Esophagus muscularis mucosa (tissue), 3 donors: ENCODE measurements at regions not wholly inside any gene's neighbourhood (a gene's known extent, or its start where the extent isn't known, plus 50 kb on each side); places are given as distances from the start of the nearest gene placed in this dataset.
"Not testable (repeated sequence)": the region's sequence is repeated elsewhere in the genome, so short reads cannot be mapped to it uniquely, and the experiment has no call there.

ENCODE experiments used
- POLR2A ChIP-seq: fragments of 450-650 bp; IDR thresholded peaks from one replicate; pipeline ENCODE4 v1.6.1; 2017; ENCODE audit warnings: antibody characterized with exemption, moderate library complexity, mild to moderate bottlenecking, low read depth
- TF ChIP-seq, protein P1 (sequence below), 3 experiments: fragments of 200-600 bp in 2 of 3; fragments of 450-650 bp in 1 of 3; sonication (generic) in 2 of 3; IDR thresholded peaks; one replicate each; pipeline ENCODE4 v1.5.1; 2017 to 2019; ENCODE audit warnings: antibody characterized with exemption in 3 of 3, mild to moderate bottlenecking in 2 of 3, moderate library complexity in 1 of 3

GRCh38 chr2:110317377-110317776 is 105.0 kb upstream of the MTLN start:
- TF ChIP-seq POLR2A = not testable (repeated sequence)
- TF ChIP-seq, protein P1, sequence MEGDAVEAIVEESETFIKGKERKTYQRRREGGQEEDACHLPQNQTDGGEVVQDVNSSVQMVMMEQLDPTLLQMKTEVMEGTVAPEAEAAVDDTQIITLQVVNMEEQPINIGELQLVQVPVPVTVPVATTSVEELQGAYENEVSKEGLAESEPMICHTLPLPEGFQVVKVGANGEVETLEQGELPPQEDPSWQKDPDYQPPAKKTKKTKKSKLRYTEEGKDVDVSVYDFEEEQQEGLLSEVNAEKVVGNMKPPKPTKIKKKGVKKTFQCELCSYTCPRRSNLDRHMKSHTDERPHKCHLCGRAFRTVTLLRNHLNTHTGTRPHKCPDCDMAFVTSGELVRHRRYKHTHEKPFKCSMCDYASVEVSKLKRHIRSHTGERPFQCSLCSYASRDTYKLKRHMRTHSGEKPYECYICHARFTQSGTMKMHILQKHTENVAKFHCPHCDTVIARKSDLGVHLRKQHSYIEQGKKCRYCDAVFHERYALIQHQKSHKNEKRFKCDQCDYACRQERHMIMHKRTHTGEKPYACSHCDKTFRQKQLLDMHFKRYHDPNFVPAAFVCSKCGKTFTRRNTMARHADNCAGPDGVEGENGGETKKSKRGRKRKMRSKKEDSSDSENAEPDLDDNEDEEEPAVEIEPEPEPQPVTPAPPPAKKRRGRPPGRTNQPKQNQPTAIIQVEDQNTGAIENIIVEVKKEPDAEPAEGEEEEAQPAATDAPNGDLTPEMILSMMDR (IDR thresholded peaks at IDR 0.05) = not testable (repeated sequence)
